HG03378 (cell line): ENCODE measurements at regions not wholly inside any gene's neighbourhood (a gene's known extent, or its start where the extent isn't known, plus 50 kb on each side); places are given as distances from the start of the nearest gene placed in this dataset.

ENCODE experiments used
- ATAC-seq: cut with Tn5 transposase; IDR thresholded peaks from one replicate; pipeline ENCODE4 v1.9.1; 2021; ENCODE audit warnings: mild to moderate bottlenecking, moderate library complexity; ENCODE audit not compliant: unreplicated experiment

DNA sequence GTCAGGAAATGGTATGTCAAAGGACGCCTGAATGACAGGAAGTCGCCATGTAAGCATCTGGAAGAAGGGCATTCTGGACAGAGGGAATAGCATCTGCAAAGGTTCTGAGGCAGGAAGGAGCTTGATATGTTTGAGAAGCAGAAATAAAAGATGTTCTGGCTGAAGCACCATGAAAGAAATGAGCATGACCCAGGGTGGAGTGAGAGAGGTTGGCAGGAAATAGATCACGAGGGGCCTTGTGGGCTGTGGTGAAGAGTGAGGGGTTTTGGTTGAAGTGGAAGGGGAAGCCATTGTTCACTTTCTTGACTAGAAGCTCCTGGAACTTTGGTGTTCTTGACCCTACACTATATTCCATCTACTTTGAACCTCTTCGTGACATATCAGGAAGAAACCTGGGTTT, 99.4 kb upstream of the PARP11 start:
- no peak for ATAC-seq

DNA sequence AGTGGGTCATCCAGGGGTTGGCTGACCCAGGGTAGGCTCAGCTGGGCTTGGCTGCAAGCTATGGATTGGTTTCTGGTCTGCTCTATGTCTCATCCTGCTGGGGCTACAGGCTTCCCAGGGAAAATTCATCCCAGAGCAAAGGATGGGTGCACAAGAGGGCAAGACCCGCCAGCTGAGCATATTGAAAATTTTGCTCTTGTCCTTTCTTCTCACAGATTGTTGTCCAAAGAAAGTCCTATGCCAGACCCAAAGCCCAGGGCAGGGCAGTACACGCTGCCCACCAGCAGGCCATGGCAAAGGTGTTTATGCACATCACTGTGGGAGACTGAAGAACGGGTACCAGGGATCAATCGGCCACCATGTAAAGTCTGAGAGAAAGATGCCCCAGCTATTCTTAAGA, 95.3 kb upstream of the PARP11 start:
- ATAC-seq, result no peak

DNA sequence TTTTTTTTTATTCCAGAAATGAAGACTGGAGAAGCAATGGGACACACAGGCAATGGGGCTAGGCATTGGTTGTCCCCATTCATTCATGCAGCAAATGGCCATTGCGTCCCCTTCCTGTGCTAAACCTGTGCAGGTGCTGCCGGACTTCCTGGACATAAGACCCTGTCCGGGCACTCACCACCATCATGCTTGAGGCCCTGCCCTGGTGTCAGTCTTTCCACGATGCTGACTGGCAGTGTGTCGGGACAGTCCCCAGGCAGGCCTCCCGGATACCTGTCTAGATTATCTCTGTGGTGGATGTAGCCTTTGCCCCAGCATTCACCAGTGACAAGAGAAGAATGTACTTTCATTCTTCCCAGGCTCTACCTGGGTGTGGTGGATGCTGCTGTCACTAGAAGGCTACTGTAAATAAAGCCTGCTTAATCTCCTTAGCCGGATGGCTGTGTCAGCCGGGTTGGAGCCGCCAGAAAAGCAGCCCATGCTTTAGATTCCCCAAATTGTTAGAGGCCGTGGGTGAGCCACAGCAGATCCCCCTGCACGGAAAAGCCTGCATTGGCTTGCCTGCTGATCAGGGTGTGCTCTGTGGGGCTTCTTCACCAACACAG, 94.5 kb upstream of the PARP11 start:
- ATAC-seq, result no peak

- ATAC-seq, result no peak
These were observed 93.2 kb upstream of the PARP11 start for GRCh38 chr12:3966376-3966775.

GRCh38 chr12:3965046-3965445, 91.8 kb upstream of the PARP11 start:
- no peak for ATAC-seq

GRCh38 chr12:3964439-3964838, 91.2 kb upstream of the PARP11 start:
- no peak for ATAC-seq

DNA sequence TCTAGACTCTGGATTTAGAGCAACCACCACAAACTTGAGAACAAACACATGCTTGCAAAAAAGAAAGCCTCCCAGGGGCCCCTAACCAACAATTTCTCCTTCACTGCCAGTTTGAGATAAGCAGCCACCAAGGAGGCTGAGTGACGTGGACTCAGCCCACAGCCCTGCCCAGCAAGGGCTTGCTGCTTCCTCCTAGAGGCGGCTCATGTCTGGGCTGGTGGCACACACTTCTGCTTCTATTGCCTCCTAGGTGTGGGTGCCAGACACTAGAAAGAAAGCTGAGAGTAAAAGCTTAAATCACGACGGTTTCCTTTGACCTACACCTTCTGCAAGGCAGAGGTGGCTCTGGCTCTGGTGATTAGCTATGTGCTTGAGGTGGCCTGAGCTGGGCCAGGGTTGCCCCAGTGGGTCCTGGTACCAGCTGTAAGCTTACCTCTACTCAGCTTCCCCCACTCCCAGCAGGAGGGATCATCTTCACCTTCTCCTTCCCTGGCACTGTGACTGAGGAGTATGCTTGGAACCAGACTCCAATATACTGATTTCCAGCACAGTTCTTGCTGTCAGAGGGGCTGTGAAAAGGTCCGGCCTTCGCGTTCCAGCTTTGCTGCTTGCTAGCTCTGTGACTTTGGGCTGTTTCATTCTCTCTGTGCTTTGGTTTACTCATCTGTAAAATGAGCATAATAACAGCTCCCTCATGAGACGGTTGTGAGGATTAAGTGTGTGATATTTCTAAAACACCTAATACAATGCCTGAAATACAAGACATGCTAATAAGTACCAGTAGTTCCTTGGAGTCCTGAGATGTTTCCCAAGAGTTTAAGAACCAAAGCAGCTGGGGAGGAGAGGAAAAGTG, 89.7 kb upstream of the PARP11 start:
- ATAC-seq, result no peak

- no peak for ATAC-seq
These were observed 88.4 kb upstream of the PARP11 start for GRCh38 chr12:3961591-3961990.

DNA sequence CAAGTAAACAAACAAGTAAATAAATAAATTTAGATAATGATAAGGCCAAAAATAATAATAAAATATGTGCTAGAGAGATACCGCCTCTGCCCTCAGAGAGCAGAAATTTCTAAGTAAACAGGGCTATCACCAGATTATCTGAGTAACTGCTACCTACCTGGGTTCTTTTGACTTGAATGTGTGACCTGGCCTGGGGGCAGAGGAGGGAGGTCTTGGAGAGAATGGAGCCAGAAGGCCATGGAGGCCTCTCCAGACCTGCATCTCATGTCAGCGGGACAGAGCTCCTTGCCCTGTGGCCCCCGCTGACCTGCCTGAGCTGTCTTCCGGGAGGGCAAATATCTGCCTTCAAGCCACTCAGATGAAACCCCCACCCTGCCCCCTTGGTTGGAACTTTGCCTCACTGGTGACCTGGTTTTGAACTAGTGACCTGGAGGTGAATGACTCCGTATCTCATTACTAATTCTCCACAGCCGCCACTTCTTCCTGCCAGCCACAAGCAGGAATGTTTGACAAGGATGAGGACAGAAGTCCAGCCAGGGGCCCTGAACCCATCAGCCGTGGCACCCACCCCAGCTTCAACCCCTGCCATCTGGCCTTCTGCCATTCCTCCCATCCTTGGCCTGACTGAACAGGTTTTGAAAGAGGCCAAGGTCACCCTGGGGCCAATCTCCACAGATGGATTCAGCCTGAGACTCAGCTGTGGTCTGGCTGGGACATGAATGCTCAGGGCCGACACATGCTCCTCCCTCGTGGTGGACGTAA, 86.8 kb upstream of the PARP11 start:
- ATAC-seq, result no peak

DNA sequence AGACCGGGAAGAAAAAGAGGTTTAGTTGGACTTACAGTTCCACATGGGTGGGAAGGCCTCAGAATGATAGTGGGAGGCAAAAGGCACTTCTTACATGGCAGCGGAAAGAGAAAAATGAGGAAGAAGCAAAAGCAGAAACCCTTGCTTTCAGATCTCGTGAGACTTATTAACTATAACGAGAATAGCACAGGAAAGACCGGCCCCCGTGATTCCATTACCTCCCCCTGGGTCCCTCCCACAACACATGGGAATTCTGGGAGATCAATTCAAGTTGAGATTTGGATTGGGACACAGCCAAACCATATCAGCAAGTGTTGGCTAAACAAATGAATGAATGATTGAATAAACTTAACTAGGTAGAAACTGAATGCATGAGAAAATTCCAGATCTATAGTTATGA, 85.3 kb upstream of the PARP11 start:
- ATAC-seq, result no peak

DNA sequence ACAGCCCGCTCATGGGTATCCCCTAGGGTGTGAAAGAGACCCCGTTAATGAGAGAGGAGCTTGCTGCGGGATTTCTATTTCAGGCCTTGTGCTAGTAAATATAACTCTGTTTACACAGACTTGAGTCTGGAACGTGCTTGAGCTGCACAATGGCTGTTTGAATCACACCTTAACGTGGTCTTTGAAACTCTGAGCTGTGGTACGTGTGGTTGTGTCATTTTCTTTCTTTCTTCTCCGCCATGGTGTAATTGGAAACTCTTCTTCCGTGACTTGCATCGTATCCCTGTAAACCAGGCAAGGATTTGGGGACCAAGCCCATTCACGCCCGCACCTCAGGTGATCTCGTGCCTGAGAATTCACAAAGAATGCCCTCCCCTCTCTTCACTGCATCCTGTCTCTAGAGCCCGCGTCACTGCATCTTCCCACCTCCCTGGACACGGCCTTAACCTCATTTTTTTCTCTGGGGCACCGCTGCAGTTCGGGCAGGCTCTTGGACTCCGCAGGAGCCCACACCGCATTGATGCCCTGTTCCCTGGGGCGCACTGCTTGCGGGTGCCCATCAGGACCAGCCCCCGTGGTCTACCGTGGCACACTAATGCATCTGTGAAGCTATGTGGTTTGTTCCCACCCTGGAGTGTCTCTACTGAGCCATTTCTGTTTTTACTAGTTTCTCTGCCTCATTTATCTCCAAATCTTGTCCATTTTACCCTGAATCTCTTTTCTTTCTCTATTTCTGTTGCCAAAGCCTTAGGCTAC, 78.4 kb upstream of the PARP11 start:
- ATAC-seq, result no peak

DNA sequence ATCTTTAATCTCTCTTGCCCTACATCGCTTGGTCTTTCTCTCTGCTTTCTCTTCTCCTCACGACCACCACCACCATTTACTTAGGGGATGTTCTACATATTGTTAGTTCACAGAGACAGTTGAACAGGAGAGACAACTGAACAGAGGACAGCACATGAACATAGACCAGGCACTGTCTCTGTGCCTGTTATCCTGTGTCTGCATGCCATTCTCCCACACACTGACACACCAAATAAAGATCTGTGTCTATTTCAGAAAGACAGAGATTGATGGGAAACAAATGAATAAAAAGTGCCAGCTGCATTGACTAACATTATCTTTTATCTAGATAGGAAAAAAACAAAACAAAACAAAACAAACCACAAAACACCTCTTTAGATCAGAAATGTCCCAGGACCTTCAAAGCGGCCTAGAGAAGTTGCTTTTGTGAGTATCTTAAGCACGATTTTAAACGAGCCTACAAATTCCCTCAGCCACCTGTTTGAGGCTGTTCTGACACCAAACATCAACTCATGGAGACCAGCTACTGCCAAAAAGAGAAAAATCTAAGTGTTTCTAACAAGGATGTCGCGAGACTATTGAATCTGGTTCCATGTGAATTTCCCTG, 77.6 kb upstream of the PARP11 start:
- ATAC-seq, result no peak

DNA sequence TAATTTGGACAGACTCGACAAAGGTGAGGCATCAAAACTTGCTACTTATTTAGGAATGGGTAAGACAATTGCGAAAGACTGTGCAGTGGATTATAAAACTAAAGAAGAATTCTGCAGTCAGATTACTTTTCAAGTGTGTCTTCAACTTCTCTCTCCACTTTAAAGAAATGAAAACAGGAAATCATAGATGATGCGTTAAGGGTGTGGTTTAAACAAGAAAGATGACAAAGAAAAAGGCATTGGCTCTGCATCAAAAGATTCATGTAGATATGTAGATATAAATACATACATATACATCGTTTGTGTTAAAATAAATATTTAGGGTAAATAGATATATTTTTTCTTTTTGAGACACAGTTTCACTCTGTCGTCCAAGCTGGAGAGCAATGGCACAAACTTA, 74.6 kb upstream of the PARP11 start:
- ATAC-seq, result no peak

- no peak for ATAC-seq
These were observed 72.5 kb upstream of the PARP11 start for GRCh38 chr12:3945671-3946070.

- no peak for ATAC-seq
These were observed 71.4 kb upstream of the PARP11 start for GRCh38 chr12:3944620-3945019.

DNA sequence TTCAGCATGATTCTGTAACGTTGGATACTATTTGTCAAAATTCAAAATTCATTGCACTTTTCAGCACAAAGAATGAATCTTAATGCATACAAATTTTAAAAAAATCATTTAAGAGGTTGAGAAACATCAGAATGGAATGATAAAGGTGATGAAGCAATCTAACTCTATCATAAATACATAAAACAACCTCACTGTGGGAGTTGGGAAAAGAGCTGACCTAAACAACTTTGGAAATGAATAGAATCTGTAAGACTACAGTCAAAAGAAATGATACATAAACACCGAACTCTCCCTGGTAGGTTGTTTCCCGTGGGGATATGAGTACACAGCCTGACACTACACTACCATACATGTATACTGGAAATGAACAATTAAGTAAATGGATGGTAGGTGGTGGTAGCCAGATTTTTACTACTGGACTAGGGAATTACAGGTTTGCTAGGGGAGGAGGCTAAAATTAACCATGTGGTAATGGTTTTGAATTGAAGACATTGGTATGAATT, 64.9 kb upstream of the PARP11 start:
- ATAC-seq, result no peak

DNA sequence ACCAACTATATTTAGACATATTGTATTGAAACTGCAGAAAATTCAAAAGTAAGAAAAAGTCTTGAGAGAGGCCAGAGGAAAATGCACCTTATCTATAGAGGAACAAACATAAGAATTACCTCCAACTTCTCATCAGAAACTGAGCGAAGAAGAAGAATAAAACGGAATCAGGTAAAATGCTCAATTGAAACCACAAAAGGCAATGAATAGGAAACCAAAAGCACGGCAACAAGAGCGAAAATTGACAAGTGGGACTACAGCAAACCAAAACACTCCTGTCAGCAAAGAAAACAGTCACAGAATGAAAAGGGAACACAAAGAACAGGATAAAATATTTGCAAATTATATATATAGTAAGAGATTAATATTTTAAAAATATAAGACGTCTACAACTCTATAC, 61.9 kb upstream of the PARP11 start:
- ATAC-seq, result no peak

DNA sequence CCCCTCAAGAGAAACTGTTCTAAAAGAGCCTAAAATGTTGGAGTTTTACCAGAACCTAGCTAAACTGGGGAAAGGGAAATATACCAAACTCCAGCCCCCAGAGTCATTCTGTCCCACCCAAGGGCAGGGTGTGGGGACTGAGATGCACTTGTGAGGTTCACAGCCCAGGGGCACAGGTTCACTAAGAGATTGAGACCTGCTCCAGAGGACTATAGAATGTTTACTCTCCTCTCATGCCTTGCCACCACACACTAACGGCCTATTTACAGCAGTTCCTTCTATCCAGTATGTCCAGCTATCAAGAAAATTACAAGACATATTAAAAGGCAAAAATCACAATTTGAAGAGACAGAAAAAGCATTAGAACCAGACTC, 60.6 kb upstream of the PARP11 start:
- no peak for ATAC-seq

DNA sequence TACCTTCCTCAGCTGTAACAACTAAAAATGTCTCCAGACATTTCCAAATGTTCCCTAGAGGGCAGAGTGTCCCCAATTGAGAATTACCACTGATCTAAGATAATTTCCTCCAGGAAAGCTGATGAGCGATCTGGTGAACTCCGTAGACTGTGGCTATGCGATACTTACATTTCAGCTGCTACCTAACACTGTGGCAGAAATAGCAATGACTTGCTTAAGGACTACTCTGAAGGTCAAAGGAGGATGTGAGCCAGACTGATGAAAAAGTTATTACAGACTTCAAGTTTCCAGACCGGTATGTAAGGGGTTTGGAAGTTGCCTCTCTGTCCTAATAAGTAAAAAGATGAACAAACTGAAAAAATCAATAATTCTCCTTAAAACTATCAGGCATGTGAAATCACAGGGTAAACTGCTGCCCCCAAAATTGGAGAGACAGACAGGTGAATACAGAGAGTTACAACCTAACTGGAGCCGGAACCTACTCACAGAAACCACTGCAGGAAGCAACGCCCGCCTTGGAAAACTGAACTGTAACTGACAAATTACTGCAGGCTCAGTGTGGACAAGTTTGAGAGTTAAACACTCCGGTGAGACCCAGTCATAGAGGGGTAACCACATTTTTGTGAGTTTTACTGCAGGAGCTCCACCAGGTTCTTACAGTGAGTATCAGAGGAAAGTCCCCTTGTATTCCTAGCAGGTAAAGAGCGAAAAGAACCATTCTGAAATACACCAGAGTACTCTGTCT, 60.0 kb upstream of the PARP11 start:
- ATAC-seq, result no peak

- ATAC-seq, result no peak
These were observed 58.6 kb upstream of the PARP11 start for GRCh38 chr12:3931776-3932175.
